ENCODE measurements at regions not wholly inside any gene's neighbourhood (a gene's known extent, or its start where the extent isn't known, plus 50 kb on each side); places are given as distances from the start of the nearest gene placed in this dataset.

DNA sequence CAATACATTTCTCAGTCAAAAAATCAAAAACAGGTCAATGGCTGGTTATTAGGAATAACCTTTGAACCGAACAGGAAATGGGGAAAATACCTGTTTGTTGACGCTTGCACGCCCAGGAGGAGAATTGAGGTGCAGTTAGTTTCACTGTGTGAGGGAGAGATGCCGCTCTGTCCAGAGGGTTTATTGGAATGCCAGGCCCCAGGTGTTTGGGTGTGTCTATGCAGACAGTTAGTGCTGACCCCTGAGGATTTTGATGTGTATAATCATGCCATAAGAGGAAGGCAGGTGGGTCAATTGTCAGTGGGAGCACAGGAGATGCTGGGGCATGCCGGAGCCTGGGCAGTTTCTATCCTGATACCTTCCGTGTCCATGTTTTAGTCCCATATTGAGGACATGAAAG, 100.8 kb upstream of the DIO3 start:
- TF ChIP-seq, protein P1, sequence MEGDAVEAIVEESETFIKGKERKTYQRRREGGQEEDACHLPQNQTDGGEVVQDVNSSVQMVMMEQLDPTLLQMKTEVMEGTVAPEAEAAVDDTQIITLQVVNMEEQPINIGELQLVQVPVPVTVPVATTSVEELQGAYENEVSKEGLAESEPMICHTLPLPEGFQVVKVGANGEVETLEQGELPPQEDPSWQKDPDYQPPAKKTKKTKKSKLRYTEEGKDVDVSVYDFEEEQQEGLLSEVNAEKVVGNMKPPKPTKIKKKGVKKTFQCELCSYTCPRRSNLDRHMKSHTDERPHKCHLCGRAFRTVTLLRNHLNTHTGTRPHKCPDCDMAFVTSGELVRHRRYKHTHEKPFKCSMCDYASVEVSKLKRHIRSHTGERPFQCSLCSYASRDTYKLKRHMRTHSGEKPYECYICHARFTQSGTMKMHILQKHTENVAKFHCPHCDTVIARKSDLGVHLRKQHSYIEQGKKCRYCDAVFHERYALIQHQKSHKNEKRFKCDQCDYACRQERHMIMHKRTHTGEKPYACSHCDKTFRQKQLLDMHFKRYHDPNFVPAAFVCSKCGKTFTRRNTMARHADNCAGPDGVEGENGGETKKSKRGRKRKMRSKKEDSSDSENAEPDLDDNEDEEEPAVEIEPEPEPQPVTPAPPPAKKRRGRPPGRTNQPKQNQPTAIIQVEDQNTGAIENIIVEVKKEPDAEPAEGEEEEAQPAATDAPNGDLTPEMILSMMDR (conservative IDR thresholded peaks at IDR 0.05; ENCODE audit: low read depth) = no peak
- H3K27ac ChIP-seq = no peak overlapping the region
- ChIA-PET CTCF (no interaction called here), POLR2A (ENCODE audit: low non-redundant PET) (no interaction called here)
- no peak for DNase-seq (ENCODE audit: low spot score)

DNA sequence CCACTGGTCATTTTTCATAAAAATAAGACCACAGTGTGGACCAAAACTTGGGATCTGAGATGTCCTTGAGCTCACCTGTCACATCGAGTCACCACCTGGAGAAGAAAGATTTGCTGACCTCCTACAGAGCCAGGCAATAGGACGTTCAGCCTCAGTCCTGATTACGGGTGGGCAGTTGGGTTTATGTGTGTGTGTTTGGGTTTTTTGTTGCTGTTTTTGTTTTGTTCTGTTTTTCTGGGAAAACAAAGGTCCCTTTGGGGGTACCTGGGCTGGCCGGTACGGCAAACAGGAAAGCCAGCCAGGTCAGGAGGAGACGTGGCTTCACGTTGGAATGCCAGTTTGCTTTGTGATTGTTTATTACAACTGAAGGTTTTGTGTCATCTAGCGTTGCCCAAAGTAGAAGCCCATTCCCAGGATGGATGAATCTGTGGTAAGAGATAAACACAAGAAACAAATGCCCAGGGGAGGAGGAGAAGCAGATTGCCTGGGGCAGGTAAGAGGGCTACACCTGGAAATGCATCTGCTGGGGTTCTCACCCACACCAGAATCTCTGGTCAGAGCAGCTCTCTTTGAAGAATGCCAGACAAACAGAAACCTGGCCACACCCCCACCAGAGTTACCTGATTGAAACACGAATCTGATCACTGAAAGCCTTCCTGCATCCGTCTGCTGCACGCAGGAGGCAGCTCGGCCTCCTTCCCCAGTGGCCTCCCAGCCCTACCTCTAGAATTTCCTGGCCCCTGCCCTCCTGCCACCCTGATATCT, 100.1 kb upstream of the DIO3 start:
- ChIA-PET CTCF (no interaction called here), POLR2A (ENCODE audit: low non-redundant PET) (no interaction called here)
- TF ChIP-seq, protein P1 (conservative IDR thresholded peaks at IDR 0.05; ENCODE audit: low read depth) = no peak
- DNase-seq (ENCODE audit: low spot score) = no peak
- no peak overlapping the region for H3K27ac ChIP-seq

DNA sequence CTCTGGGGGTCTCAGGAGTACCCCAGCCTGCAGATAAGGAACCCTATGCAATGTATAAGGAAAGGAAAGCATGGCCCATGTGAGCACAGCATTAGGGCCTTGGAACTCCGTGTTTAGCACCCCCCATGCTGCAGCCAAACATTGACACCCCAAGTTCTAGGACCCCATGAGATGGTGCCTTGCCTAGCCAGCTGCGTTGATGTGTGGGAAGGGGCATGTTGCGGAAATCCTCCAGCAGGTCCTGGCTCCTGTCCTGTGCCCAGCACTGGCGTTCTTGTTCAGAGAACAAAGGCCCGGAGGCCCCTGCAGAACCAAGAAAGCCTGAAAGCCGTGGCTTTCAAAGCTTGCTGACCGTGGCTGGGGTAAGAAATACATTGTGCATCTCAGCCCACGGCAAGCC, 99.4 kb upstream of the DIO3 start:
- no peak overlapping the region for H3K27ac ChIP-seq
- no peak for DNase-seq (ENCODE audit: low spot score)
- CTCF ChIA-PET = no interaction called here
- POLR2A ChIA-PET (ENCODE audit: low non-redundant PET) = no interaction called here
- TF ChIP-seq, protein P1 (conservative IDR thresholded peaks at IDR 0.05; ENCODE audit: low read depth) = no peak

DNA sequence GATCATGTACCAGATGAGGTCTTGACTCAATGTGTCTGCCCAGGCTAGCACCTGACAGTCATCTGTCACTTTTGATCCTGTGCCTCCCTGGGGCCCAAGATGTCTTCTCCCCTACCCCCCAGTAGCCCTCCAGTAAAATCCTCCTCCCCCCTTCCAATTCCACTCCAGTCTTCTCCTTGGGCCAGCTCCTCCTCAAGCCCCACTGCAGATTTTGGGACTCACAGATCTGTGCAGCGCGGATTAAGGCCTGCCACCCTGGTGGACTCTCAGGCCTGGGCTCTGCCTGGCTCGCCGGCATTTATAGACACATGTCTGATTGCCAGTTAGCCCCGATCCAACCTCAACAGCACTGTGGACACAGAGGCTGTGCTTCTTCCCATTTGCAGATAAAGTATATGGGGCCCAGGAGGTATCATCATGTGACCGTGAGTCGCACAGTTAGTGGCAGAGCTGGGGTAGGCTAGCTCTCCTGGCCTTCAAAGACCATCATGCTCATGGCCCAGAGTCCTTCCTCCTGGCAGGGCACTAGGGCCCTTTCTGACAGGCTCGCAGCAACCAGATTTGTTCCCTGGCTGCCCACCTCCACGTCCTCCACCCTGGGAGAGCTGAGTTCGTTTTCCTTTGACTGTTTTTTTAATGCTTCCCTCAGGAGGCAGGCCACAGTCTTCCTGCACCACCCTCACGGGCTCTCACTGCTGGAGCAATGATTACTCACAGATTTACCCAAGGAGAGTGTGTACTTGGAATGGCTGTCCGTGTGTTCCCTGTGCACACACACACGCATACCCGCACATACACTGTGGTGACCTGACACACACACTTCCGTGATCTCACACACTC, 98.3 kb upstream of the DIO3 start:
- H3K27ac ChIP-seq = no peak overlapping the region
- TF ChIP-seq, protein P1 (conservative IDR thresholded peaks at IDR 0.05; ENCODE audit: low read depth) = no peak
- CTCF ChIA-PET = interaction anchor here (0.6 kb wide), 1 partner anchor 23 kb away, joined by 3 read pairs; no protein-coding TSS in a partner anchor
- DNase-seq (ENCODE audit: low spot score) = no peak
- POLR2A ChIA-PET (ENCODE audit: low non-redundant PET) = no interaction called here

DNA sequence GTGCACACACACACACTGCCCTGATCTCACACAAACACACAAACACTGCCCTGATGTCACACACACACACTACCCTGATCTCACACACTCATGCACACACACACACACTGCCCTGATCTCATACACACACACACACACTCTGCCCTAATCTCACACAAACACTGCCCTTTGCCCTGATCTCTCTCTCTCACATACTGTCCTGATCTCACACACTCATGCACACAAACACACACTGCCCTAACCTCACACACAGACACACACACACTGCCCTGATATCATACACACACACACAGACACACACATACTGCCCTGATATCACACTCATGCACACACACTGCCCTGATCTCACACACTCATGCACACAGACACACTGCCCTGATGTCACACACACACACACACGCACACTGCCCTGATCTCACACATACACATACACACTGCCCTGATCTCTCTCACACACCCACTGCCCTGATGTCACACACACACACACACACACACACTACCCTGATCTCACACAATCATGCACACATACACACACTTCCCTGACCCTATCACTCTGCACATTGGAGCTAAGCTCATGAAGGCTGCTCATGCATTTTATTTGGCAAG, 97.6 kb upstream of the DIO3 start:
- CTCF ChIA-PET = no interaction called here

More for the DNA sequence above, 97.6 kb upstream of the DIO3 start:
- TF ChIP-seq, protein P1 (conservative IDR thresholded peaks at IDR 0.05; ENCODE audit: low read depth) = no peak
- no peak overlapping the region for H3K27ac ChIP-seq
- DNase-seq (ENCODE audit: low spot score) = no peak
- POLR2A ChIA-PET (ENCODE audit: low non-redundant PET) = no interaction called here

Measured in RWPE1 (cell line).